NCI-H187 (cell line): ENCODE measurements at regions not wholly inside any gene's neighbourhood (a gene's known extent, or its start where the extent isn't known, plus 50 kb on each side); places are given as distances from the start of the nearest gene placed in this dataset.

ENCODE experiments used
- DNase-seq, 2 experiments: peaks; one replicate each; lab custom pipeline; 2025; lab: John Stamatoyannopoulos, UW

DNA sequence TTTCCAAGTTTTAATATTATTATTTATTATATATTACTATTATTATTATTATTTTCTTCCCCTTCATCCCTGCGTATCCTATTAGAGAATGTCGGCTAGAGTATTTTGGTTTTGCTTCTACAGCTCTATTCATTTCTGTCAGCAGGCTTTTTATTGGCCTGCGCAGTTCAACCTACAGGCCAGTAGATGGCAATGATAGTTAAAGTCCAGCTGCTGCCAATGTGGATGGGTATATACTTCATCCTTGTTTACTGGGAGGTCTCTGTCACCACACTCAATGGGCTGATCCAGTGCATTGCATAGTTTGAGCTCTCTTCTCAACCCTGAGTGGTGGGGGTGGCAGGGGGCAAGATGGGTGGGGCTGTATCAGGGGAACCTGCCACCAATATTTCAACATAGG, 799.8 kb downstream of the NSUN3 start:
- DNase-seq: no peak

- no peak for DNase-seq
Measured at GRCh38 chr3:94869059-94869547, 806.2 kb downstream of the NSUN3 start.

DNA sequence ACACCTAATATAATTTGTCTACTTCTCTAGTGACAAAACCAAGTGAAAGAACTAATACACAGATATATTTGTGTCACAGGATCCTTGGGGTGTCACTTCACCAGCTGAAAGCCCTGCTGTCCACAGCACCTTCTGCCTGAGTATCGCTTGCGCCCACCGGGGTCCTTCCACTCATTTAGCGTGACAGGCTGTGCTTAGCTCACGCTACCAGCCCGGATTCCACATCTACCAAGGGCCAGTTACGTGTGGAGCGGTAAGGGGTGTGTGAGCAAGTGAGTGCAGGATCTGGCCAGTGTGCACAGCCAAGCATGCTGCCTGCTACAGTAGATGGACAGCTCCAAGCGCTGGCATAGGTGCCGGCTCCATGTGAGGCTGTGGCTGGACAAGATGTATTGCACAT, 810.9 kb downstream of the NSUN3 start:
- no peak for DNase-seq

GRCh38 chr3:94875149-94875548, 812.3 kb downstream of the NSUN3 start:
- no peak for DNase-seq

DNA sequence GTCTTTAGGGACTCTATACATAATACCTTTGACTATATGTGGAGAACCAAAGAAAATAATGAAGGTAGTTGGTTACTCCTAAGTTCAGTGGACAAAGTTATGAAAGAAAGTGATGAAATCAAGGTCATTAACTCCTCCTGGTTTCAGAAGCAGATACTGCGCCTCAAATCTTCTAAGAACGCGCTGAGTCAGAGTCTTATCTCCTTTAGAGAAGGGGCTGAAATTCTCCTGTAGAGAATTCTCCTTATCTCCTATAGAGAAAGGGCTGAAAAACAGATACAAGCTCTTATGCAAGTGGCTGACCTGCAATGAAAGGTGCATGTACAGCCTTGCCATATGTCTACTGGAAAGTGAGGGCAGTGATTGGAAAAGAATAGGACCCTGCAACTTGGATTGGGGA, 824.2 kb downstream of the NSUN3 start:
- no peak for DNase-seq

DNA sequence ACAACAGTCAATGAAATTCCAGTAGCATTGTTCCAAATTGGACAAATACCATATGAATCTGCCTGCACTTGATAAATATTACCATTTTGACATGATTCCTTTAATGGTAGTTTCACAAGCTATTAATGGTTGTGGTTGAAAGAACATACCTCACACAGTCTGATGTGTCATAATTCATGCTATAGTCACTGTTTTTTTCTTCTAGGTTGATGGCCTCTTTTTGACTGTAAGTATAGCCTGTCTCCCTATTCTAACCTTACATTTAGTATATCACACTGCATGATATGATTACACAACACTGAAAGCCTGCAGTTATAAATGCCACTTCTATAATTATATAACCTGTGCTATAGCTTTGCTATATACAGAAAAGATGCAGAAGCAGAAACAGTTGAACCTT, 834.1 kb downstream of the NSUN3 start:
- no peak for DNase-seq

- DNase-seq: no peak
Measured at GRCh38 chr3:94904156-94904674, 841.4 kb downstream of the NSUN3 start.

- no peak for DNase-seq
Measured at GRCh38 chr3:94909726-94910125, 846.9 kb downstream of the NSUN3 start.

GRCh38 chr3:94912656-94913055, 849.8 kb downstream of the NSUN3 start:
- no peak for DNase-seq

DNA sequence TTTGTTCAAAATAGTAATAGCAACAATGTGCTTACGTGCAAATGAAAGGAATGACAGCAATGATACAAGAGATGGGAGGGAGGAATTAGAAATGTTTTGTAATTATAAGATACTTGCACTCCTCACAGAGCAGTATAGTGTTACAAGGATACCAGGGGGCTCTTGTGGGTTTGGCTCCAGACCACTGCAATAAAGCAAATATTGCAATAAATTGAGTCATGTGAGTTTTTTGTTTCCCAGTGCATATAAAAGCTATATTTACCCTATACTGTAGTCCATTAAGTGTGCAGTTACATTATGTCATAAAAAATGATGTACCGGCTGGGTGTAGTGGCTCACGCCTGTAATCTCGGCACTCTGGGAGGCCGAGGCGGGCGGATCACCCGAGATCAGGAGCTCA, 864.3 kb downstream of the NSUN3 start:
- no peak for DNase-seq

DNA sequence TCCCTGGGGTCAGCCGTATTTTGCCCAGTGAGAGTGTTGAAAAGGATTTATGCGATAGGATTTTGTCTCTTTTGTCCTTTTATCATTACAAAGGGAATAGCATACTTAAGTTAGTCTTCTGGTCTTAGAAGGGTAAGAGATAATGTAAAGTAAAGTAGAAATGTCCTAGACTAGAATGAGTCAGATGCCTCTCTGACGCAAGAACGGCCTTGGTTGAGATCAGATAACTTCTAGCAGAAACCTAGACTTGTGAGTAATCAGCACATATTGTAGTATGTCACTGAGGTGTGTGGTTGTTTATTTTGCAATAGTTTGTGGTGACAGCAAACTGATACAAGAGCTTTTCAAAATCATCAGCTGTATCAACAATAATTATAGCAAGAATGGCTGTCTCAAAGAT, 866.1 kb downstream of the NSUN3 start:
- no peak for DNase-seq

DNA sequence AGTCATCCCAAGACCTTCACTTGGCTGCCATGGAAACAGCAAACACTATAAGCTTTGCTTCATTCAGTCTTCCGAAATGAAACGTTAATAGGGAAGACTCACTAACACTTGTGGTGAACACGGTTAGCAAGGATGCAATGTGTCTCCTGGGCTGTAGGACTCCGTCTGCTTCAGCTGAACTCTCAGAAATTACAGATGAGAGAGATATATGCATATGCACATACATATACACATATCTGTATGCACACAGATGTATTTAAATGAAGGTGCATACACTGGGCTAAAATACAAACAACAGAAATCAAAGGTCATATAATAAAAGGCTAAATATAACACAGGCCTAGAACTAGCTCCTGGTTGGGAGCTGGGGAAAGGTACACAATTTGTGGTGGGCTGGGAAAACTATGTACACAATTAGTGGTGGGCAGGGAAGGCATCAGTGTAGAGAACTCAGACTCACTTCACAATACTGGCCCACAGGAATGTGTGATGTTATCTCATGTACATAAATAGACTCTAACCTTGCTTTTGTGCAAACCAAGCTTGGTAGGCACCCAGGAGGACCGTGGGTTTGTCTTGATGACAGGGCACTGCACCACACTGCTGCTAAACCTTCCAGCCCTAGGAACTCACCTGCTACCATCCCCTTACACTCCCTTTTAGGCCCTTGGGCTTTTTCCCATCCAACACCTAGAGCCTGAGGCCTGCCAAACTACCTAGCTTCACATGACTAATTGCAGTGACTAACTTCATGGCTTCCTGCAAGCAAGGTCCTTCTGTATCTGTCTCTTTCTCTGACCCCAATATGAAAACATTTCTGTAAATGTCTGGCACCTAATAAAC, 873.1 kb downstream of the NSUN3 start:
- no peak for DNase-seq

- DNase-seq: no peak
Measured at GRCh38 chr3:94937980-94938379, 875.1 kb downstream of the NSUN3 start.

- DNase-seq: no peak
Measured at GRCh38 chr3:94946683-94947082, 883.8 kb downstream of the NSUN3 start.

- no peak for DNase-seq
Measured at GRCh38 chr3:94961423-94962100, 898.7 kb downstream of the NSUN3 start.

DNA sequence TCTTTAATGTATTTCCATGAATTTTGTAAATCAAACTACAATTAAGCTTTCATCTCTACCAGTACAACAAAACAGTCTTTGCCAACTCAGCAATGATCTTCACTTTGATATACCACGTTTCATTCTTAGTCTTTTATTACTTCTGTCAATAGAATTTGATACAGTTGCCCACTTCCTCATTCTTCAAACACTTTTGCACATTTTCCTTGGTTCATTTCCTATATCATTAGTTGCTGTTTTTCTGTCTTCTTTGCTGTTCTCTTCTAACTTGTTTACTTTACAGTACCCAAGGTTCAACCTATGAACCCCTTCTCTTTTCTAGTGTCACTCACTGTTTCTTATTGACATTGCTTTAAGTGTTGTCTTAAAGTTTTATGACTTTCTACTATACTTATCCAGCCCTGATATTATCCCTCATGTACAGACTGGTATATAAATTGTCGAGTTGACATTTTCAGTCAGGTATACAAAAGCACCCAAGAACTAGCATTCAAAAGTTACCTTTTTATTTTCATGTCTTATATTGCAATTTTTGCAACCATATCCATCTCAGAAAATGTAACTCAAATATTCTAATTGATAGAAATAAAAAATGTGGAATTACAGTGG, 903.1 kb downstream of the NSUN3 start:
- no peak for DNase-seq

GRCh38 chr3:94967196-94967595, 904.3 kb downstream of the NSUN3 start:
- DNase-seq: no peak

GRCh38 chr3:94968519-94968918, 905.7 kb downstream of the NSUN3 start:
- no peak for DNase-seq

DNA sequence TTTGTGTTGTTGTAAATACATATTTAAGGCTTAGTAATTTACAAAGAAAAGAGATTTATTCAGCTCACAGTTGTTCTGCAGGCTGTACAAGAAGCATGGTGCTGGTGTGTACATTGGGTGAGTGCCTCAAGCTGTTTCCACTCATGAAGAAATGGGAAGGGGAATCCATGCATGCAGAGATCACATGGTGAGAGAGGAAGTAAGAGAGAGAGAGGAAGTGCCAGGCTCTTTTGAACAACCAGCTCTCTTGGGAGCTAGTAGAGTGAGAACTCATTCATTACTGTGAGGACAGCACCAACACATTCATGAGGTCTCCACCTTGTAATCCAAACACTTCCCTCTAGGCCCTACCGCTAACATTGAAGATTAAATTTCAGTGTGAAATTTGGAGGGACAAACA, 909.2 kb downstream of the NSUN3 start:
- DNase-seq: no peak

DNA sequence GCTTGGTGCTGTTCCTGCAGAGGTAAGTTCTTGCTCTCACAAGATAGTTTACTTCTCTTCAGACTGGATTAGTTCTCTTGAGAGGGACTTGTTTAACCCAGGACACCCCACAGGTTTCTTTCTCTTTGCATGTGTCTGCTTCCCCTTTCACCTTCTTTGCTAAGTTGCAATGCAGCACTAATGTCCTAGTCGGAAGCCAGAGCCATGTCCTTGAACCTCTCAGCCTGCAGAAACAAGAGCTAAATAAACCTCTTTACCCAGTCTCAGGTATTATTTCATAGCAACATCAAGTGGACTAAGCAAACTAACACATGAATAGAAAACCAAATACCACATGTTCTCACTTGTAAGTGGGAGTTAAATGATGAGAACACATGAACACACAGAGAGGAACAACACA, 915.2 kb downstream of the NSUN3 start:
- no peak for DNase-seq

GRCh38 chr3:94985778-94986177, 922.9 kb downstream of the NSUN3 start:
- no peak for DNase-seq

DNA sequence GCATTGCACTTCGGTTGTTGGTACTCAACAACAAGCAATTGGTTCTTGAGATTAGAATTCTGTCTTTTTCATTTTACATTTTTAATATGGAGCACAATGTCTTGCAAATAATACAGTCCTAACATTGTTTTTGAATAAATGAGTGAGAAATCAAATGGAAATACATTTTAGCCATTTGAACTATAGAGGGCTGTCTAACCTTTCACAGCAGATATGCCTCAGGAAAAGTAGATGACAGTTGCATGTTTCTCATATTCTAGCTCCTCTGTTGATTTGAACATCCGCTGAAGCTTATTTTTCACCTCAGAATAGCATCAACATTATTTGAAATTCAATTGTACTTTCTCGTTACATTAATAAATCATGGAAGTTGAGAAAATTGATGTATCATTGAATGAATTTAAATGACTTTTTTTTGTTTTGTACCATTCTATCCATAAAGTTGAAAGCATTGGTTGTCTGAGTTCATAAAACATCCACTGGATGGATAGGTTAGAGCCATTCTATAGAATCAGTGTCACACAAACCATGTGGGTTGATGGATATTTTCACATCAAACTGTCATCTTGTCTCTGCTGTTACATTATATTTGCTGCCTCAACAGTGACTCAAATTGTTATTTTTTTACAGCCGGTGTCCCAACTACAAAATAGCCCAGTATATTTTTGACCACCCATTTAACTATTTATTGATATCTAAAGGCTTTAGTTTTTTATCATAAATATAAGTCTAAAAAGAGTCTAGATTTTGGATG, 928.3 kb downstream of the NSUN3 start:
- DNase-seq: no peak
